ENCODE measurements at regions not wholly inside any gene's neighbourhood (a gene's known extent, or its start where the extent isn't known, plus 50 kb on each side); places are given as distances from the start of the nearest gene placed in this dataset.
"Not testable (repeated sequence)": the region's sequence is repeated elsewhere in the genome, so short reads cannot be mapped to it uniquely, and the experiment has no call there.

DNA sequence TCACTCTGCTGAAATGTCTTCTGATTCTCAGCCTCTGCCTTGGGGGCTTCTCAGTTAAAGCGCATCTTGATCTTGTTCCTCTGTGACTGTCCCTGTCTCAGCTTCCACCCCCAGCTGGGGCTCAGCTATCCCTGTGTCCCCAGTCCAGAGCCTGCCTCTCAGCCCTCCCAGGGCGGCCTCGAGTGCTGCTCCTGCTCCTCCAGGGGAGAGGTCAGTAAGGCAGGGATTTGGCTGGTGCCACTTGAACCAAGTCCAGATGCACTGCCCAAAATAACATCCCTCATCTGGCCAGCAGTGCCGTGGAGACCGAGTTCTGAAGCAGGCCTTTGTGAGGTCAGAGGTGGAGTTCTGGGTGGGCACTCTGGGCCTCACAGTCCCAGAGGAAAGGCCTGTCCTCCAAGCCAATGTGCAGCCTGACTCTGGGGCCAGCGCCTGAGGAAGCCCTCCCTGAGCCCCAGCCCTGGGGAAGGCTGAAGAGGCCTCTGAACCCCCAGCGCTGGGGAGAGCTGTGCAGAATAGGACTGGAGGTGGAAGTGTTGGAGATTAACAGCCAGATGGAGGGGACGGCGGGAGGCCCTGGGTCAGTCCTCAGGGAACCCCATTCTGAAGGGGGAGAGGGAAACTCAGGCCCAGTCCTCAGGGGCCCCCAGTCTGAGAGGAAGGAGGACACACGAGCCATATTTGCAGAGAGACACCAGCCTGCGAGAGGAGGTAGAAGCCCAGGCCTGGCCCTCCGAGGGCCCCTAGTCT, 943.7 kb downstream of the SPATA31A6 start:
- WGBS, result 53% methylated on average over 8 of the region's 12 CpGs
- not testable (repeated sequence) for H3K4me2 ChIP-seq (ENCODE audit: low read length, poor library complexity, severe bottlenecking); H3K4me3 ChIP-seq (ENCODE audit: insufficient read depth in 1 of 2, low read depth in 1 of 2, low read length in 2 of 2); H3K23ac ChIP-seq (ENCODE audit: low read length in 2 of 2); H3K4me1 ChIP-seq (ENCODE audit: control insufficient read depth, insufficient read depth, low read depth, low read length); H2AFZ ChIP-seq (ENCODE audit: low read depth, low read length); H3K4ac ChIP-seq (ENCODE audit: low read depth in 1 of 2, low read length in 2 of 2); H3K9me3 ChIP-seq (ENCODE audit: control insufficient read depth, low read length); H3K27ac ChIP-seq (ENCODE audit: low read length, poor library complexity, severe bottlenecking); H2BK120ac ChIP-seq (ENCODE audit: low read depth, low read length); H2BK12ac ChIP-seq (ENCODE audit: low read length in 2 of 2); H4K8ac ChIP-seq (ENCODE audit: low read length); H3K79me1 ChIP-seq (replicated peaks; ENCODE audit: low read length, poor library complexity, severe bottlenecking); H3K27me3 ChIP-seq (ENCODE audit: control insufficient read depth in 1 of 2, insufficient read depth in 1 of 2, low read length in 2 of 2); H3K36me3 ChIP-seq (ENCODE audit: control insufficient read depth in 1 of 2, insufficient read depth in 2 of 2, low read depth in 1 of 2, low read length in 2 of 2); H2BK5ac ChIP-seq (ENCODE audit: low read depth, low read length, poor library complexity, severe bottlenecking); H3K18ac ChIP-seq (ENCODE audit: low read depth in 1 of 2, low read length in 2 of 2); H3K14ac ChIP-seq (ENCODE audit: low read length in 2 of 2); DNase-seq; H2BK15ac ChIP-seq (ENCODE audit: low read depth, poor library complexity, severe bottlenecking); H2AK5ac ChIP-seq (ENCODE audit: low read length, severe bottlenecking); H3K9ac ChIP-seq (ENCODE audit: low read length); H4K91ac ChIP-seq (ENCODE audit: low read length)

DNA sequence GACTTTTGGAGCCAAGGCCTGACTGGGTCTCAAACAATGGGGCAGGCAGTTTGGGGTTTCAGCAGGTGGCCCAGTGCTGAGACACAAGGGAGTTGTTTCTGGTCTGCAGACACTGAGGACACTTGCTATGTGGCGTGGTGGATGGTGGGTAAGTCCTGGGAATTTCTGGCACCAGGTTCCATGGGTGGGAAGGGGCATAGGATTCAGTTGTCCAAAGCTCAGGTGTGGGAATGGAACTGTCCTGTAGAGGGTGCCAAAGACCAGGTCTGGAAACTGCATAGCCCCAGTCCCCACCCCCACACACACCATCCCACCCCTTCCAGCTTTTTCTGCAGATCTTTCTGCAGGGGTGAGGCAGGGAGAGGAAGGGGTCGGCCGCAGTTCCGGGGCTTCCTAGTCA, 944.5 kb downstream of the SPATA31A6 start:
- not testable (repeated sequence) for H3K79me1 ChIP-seq (replicated peaks; ENCODE audit: low read length, poor library complexity, severe bottlenecking); H2BK15ac ChIP-seq (ENCODE audit: low read depth, poor library complexity, severe bottlenecking); H3K23ac ChIP-seq (ENCODE audit: low read length in 2 of 2); H2BK12ac ChIP-seq (ENCODE audit: low read length in 2 of 2); DNase-seq; H3K27ac ChIP-seq (ENCODE audit: low read length, poor library complexity, severe bottlenecking); H3K9ac ChIP-seq (ENCODE audit: low read length); H3K18ac ChIP-seq (ENCODE audit: low read depth in 1 of 2, low read length in 2 of 2); H3K36me3 ChIP-seq (ENCODE audit: control insufficient read depth in 1 of 2, insufficient read depth in 2 of 2, low read depth in 1 of 2, low read length in 2 of 2); H4K91ac ChIP-seq (ENCODE audit: low read length); H2BK120ac ChIP-seq (ENCODE audit: low read depth, low read length); H2AK5ac ChIP-seq (ENCODE audit: low read length, severe bottlenecking); H3K4me3 ChIP-seq (ENCODE audit: insufficient read depth in 1 of 2, low read depth in 1 of 2, low read length in 2 of 2); H2BK5ac ChIP-seq (ENCODE audit: low read depth, low read length, poor library complexity, severe bottlenecking); H3K9me3 ChIP-seq (ENCODE audit: control insufficient read depth, low read length); H4K8ac ChIP-seq (ENCODE audit: low read length); H3K4me1 ChIP-seq (ENCODE audit: control insufficient read depth, insufficient read depth, low read depth, low read length); H3K4ac ChIP-seq (ENCODE audit: low read depth in 1 of 2, low read length in 2 of 2); H2AFZ ChIP-seq (ENCODE audit: low read depth, low read length); H3K27me3 ChIP-seq (ENCODE audit: control insufficient read depth in 1 of 2, insufficient read depth in 1 of 2, low read length in 2 of 2); H3K14ac ChIP-seq (ENCODE audit: low read length in 2 of 2); H3K4me2 ChIP-seq (ENCODE audit: low read length, poor library complexity, severe bottlenecking)
- no CpG with 5 or more reads among the region's 4 CpGs for WGBS

DNA sequence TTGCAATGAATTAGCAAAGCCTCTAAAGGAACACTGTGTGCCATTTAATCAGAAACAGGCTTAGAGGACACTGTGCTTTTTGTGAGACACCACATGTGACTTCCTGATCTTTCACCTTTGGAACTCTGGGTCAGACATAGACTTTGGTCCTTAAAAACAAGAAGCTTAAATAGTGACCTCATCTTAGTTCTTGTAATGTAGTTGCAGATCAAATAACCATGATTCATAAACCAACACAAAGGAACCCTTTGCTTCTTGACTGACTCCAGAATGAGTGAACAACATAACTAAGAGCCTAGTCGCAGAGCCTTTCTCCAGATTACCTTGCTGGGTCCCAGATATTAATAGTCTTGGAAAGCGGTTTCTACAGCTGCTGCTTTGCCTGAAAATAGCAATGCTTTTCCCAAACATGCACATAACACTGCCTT, 947.3 kb downstream of the SPATA31A6 start:
- H2BK120ac ChIP-seq (ENCODE audit: low read depth, low read length); H2BK12ac ChIP-seq (ENCODE audit: low read length in 2 of 2); H3K79me1 ChIP-seq (replicated peaks; ENCODE audit: low read length, poor library complexity, severe bottlenecking); H3K27me3 ChIP-seq (ENCODE audit: control insufficient read depth in 1 of 2, insufficient read depth in 1 of 2, low read length in 2 of 2); H3K4ac ChIP-seq (ENCODE audit: low read depth in 1 of 2, low read length in 2 of 2); H3K9ac ChIP-seq (ENCODE audit: low read length); H3K9me3 ChIP-seq (ENCODE audit: control insufficient read depth, low read length); H4K8ac ChIP-seq (ENCODE audit: low read length); H3K23ac ChIP-seq (ENCODE audit: low read length in 2 of 2); H3K36me3 ChIP-seq (ENCODE audit: control insufficient read depth in 1 of 2, insufficient read depth in 2 of 2, low read depth in 1 of 2, low read length in 2 of 2); H2AK5ac ChIP-seq (ENCODE audit: low read length, severe bottlenecking); H3K18ac ChIP-seq (ENCODE audit: low read depth in 1 of 2, low read length in 2 of 2); H3K4me2 ChIP-seq (ENCODE audit: low read length, poor library complexity, severe bottlenecking); H2AFZ ChIP-seq (ENCODE audit: low read depth, low read length); H3K4me1 ChIP-seq (ENCODE audit: control insufficient read depth, insufficient read depth, low read depth, low read length); H3K4me3 ChIP-seq (ENCODE audit: insufficient read depth in 1 of 2, low read depth in 1 of 2, low read length in 2 of 2); H2BK5ac ChIP-seq (ENCODE audit: low read depth, low read length, poor library complexity, severe bottlenecking); H3K14ac ChIP-seq (ENCODE audit: low read length in 2 of 2); H4K91ac ChIP-seq (ENCODE audit: low read length); H2BK15ac ChIP-seq (ENCODE audit: low read depth, poor library complexity, severe bottlenecking): not testable (repeated sequence)
- H3K27ac ChIP-seq (ENCODE audit: low read length, poor library complexity, severe bottlenecking), result peak overlapping the region; percentile 64
- 4% methylated on average over 2 of the region's 2 CpGs for WGBS
- peak; percentile 58 for DNase-seq

DNA sequence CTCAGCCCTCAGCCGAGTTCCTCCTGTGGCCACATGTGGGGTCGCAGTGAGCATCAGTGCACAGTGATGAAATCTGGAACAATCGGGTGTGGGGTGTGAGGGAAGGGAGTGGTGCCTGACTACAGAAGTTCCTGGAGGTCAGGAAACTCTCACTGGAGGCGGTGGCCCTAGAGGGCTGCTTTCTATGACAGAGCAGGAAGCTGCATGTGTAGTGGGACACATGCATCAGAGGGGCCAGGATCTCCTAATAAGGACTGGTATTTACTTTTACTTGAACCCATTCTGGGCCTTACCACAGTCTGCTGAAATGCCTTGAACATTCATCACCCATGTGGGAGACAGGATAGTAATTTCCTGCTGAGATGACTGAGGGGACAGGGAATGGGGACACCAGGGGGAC, 952.0 kb downstream of the SPATA31A6 start:
- not testable (repeated sequence) for H3K4me2 ChIP-seq (ENCODE audit: low read length, poor library complexity, severe bottlenecking); H2BK12ac ChIP-seq (ENCODE audit: low read length in 2 of 2); H2AFZ ChIP-seq (ENCODE audit: low read depth, low read length); H3K27me3 ChIP-seq (ENCODE audit: control insufficient read depth in 1 of 2, insufficient read depth in 1 of 2, low read length in 2 of 2); H3K4ac ChIP-seq (ENCODE audit: low read depth in 1 of 2, low read length in 2 of 2); H3K36me3 ChIP-seq (ENCODE audit: control insufficient read depth in 1 of 2, insufficient read depth in 2 of 2, low read depth in 1 of 2, low read length in 2 of 2); H3K79me1 ChIP-seq (replicated peaks; ENCODE audit: low read length, poor library complexity, severe bottlenecking); H3K4me1 ChIP-seq (ENCODE audit: control insufficient read depth, insufficient read depth, low read depth, low read length); H3K18ac ChIP-seq (ENCODE audit: low read depth in 1 of 2, low read length in 2 of 2); H3K23ac ChIP-seq (ENCODE audit: low read length in 2 of 2); H4K91ac ChIP-seq (ENCODE audit: low read length); H3K9me3 ChIP-seq (ENCODE audit: control insufficient read depth, low read length); H3K4me3 ChIP-seq (ENCODE audit: insufficient read depth in 1 of 2, low read depth in 1 of 2, low read length in 2 of 2); H4K8ac ChIP-seq (ENCODE audit: low read length); H2BK120ac ChIP-seq (ENCODE audit: low read depth, low read length); H3K14ac ChIP-seq (ENCODE audit: low read length in 2 of 2); H2BK15ac ChIP-seq (ENCODE audit: low read depth, poor library complexity, severe bottlenecking); H2AK5ac ChIP-seq (ENCODE audit: low read length, severe bottlenecking); H2BK5ac ChIP-seq (ENCODE audit: low read depth, low read length, poor library complexity, severe bottlenecking); H3K9ac ChIP-seq (ENCODE audit: low read length)
- H3K27ac ChIP-seq (ENCODE audit: low read length, poor library complexity, severe bottlenecking), result peak overlapping the region; percentile 29
- WGBS, result 10% methylated on average over 3 of the region's 4 CpGs
- DNase-seq, result peak; percentile 42
